ENCODE measurements at regions not wholly inside any gene's neighbourhood (a gene's known extent, or its start where the extent isn't known, plus 50 kb on each side); places are given as distances from the start of the nearest gene placed in this dataset.

DNA sequence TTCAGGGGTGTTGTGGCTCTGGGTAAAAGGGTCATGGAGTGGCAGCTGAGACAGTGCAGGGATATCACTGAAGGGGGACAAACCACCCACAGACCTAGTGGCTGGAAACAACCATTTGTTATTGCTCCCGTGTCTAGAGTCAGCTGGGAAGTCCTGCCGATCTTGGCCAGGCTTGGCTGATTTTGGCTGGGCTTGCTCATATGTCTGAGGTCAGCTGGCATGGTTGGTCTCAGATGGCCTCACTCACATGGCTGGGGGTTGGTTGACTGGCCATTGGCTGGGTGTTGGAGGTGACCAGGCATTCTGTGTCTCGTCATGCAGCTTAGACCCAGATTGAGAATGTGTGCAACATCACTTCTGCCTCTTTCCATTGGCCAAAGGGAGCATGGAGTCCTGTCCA, 203.8 kb upstream of the POU3F1 start:
- no peak for DNase-seq (ENCODE audit: low spot score)

DNA sequence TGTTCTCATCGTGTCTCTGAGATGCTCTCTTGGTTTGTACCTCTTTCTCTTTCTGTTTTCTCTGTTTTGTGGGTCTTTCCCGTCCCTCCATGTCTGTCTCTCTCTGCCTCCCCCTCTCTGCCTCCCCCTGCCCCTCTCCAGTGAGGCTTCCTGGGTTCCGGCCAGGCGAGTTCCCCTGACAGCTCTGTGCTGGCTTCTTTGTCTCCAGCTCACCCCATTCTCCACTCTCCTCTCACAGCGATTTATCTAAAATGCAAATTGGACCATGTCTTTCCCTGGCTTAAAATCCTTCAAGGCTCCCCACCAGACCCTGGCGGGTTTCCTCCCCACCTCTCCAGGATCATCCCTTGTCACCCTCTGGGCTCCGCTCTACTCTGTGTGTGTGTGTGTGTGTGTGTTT, 202.4 kb upstream of the POU3F1 start:
- no peak for DNase-seq (ENCODE audit: low spot score)

DNA sequence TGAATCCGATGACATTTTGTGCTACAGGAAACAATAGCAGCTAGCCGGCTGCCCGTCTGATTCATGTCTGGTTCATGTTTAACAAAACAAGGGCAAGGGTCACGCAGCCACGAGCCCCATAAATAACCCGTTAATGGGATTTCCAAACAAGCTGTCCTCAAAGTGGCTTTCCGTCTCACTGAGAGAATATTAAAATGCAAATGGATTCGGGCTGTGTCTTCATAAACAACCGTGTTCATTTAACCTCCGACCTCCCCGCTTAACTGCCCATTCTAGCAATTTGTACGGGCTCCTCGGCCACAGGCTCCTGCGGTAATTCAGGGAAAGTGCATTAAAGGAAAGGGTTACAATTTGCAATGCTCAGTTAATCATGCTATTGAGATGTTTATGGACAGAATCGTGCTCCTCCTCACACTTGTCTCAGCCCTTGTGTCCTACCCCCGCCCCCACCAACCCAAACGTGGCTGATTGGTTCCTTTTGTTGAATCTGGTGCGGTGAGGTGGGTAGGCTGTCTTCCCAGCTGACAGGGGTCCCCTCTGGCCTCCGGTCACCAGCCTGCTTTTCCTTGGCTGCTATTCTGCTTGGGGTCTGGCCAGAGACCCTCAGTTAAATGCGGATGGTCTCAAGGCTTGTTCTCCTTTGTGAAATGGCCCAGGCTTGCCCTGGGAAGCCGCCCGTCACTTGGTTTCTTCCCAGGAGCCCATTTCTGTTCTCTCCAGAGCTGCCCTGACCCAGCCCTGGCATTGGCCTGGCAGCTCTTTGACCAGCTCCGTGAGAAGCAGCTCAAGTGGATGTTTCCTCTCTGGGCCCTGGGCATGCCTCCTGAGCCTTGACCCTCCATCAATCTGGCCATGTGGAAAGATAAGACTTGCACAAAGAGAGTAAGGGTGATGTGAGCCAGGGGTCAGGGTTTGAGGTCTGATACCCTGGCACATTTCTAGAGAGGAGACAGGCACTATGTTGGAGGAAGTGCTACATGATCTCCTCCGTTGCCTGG, 200.7 kb upstream of the POU3F1 start:
- peak; percentile 65 for DNase-seq (ENCODE audit: low spot score)

DNA sequence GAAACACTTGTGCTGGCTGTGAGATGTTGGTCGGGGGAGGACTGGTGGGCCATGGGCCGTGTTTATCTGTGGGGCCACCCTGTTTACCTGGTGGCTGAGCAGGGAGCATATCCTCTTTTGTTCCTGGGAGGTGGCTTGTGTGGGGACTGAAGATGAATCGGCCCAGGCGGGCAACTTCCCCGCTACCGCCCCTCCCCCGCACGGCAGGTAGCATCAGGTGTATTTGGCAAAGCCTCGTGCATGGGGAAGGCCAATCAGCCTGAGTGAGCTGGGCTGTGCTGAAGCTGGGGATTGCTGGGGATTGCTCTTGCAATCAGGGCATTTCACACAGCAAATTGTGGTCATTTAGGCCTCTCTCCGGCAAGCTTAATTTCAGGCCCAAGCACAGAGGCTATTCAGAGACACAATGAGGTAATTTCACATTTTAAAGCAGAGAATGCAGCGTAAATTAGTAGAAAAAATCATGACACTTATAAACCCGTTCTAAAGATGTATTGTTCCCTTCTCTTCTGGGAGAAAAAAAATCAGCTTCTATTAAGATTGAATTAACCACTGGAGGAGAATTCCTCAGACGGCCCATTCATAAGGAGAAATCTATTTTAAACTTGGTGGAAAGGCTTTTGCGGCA, 197.7 kb upstream of the POU3F1 start:
- DNase-seq (ENCODE audit: low spot score) = no peak

DNA sequence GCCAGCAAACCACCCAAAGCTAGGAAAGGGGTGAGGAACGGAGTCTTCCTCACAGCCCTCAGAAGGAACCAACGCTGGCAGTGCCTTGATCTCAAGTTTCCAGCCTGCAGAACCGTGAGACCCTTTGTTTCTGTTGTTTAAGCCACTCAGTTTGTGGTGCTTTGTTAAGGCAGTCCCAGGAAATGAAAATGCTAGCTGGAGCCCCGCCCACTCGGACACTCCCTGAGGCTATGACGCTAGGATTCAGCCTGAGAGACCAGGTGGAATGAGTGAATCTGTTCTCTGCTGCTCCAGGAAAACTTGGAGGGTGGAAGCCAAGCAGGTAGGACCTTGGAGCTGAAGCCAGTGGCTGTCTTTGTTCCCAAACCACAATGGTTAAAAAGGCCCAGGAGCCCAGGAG, 196.5 kb upstream of the POU3F1 start:
- no peak for DNase-seq (ENCODE audit: low spot score)

DNA sequence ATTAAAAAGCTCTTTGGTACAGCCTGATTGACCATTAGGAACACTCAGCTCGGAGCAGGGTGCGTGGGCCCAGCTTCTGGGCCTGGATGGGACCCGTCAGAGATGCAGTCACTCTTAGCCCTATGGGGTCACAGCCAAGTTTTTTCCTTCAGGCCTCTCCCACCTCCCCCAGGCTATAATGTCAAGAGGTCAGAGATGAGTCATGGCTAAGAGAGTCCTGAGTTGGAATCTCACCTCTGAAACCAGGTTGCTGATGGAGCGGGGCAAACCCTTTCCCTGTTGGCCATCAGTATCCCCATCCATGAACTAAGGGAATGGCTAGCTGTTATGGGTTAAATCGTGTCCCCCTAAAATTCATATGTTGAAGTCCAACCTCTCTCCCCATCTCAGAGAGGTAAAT, 195.9 kb upstream of the POU3F1 start:
- no peak for DNase-seq (ENCODE audit: low spot score)

DNA sequence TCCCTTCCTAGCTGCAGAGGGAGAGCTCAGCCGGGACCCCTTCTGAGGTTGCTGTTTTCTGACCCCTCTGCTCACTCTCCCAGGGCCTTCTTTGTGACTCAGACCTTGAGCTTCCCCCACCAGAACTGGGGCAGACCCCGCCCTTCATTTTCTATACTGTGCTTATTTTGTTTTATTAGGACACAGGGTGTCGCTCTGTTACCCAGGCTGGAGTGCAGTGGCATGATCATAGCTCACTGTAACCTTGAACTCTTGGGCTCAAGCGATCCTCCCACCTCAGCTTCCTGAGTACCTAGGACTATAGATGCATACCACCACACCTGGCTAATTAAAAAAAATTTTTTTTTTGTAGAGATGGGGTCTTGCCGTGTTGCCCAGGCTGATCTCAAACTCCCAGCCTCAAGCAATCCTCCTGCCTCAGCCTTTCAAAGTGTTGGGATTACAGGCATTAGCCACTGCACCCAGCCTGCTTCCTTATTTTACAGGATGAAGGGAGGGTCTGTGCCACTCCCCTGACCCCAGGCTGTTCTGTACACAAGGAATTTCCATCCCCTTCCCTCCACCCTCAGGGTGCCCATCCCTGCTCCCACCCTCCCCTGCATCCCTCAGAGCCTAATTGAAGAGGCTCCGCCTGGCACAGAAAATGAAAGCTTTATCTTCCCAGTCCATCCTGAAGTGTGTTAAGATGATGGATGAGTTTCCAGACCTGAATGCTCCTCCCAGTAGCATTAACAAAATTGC, 195.2 kb upstream of the POU3F1 start:
- no peak for DNase-seq (ENCODE audit: low spot score)

DNA sequence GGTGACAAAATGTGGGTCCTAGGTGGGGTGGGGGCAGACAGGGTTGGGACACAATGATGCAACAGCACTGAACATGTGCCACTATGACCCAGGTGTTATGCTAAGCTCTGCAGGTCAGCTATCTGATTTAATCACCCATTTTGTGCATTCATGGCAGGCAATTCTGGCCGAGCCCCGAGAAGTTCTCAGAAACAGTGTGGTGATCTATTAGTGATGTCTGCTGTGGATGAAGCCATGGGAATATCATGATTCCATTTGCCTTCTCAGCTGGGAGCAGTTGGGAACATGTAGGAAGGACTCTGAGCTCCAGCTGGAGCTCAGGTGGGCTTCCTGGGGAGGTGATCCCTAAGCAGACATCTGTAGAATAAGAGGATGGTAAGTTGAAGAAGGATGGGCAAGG, 194.0 kb upstream of the POU3F1 start:
- no peak for DNase-seq (ENCODE audit: low spot score)

DNA sequence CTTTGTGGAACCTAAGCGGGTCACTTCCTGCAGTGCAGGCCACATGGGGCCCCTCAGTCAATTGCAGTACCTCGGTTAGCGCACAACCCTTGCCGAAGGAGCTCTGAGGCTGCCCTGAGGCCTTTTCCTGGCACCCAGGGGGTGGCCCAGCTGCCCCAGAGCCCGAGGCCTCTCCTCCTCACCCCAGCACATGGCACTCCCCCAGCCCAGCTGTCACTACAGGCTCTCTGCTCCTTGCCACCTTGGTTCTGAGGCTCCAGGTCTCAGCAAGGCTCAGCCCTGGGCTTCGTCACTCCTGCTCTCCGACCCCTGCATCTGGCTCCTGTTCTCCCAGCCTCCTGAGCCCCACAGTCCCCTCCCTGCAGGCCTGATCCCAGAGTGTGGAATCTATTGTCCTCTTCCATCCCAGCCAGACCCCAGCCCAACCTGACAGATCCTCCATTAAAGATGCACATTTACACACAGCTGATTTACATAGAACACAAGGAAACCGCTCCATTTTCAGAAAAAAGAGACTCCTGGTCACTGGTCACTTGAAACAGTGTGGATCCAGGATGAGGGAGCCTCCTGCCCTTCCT, 192.8 kb upstream of the POU3F1 start:
- no peak for DNase-seq (ENCODE audit: low spot score)

DNA sequence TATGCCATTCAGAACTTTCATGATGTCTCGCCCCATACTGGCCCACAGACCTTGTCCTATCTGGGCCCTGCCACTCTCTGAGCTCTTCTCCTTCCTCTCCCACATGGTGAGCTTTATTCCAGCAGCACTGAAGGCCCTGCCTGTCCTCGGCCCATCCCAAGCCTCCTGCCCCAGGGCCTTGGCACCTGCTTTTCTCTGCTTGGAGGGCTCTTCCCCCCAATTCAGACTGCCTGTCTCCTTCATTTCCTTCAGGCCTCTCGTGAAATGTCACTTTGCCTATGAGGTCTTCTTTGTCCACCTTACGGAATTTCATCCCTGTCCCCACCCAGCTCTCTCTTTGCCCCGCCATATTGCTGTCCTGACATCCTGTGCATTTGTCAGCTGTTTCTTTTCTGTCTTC, 191.7 kb upstream of the POU3F1 start:
- DNase-seq (ENCODE audit: low spot score) = no peak

DNA sequence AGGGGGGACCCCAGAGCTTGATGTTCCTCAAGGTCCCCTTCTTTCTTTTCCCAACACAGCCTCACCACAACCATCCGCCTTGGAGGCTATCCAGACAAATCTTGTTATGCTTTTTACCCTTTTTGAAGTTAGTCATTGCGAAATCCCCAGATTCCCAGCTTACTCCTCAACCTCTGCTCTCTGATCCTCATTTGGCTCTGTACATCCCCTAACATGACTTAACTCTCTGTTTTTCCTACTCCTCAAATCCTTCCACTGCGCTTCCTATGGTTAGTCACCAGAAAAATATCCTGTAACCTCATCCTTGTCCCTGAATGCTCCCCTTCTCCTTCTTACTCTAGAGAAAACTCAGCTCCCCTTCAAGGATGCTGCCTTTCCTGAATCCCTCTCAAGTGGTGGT, 189.1 kb upstream of the POU3F1 start:
- DNase-seq (ENCODE audit: low spot score) = no peak

DNA sequence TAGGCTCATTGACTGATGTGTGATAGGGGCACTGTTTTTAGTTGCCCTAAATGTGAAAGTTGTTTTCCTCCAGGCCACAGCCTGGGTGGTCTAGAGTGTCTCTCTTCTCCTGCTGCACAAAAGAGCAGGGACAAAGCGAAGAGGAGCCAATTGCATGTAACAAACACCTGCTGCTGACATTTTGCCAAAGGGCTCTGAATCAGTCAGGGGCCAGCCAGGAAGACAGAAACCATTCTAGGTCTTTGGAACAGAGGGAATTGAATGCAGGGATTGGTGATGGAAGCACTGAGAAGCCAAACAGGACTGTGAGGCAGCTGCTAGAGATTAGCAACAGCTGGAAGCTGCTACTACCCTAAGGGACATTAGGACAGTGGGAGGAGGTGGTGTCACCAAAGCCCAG, 185.3 kb upstream of the POU3F1 start:
- DNase-seq (ENCODE audit: low spot score) = no peak

DNA sequence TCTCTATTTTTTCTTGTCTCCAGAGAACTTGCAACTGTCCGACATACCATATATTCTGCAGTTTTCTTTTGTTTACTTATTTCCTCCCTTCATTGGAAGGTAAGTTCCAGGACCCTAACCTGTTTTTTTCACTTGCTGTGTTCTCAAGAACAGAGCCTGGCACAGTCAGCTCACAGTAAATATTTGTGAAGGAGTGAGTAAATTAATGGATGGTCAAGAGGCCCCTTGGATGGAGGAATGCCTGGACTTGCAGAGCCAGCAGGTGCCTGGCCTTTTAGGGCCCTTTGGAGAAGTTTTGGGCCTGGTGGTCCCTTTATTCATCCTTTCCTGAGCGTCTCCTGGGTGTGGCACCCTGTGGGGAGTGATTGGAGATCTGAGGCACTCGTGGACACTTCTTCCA, 182.1 kb upstream of the POU3F1 start:
- DNase-seq (ENCODE audit: low spot score) = no peak

DNA sequence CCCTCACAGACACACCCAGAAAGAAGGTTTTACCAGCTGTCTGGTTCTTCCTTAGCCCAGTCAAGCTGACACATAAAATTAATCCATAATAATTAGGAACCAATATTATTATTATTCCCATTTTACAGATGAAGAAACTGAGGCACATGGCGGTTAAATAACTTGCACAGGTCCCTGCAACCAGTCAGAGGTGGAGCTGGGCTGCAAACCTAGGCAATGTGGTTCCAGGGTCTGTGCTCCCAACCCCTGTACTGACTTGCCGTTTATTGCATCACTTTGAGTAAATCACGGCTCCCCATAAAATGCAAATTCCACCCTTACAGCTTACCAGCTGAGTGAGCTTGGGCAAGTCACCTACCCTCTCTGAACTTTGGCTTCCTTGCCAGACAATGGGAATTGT, 179.2 kb upstream of the POU3F1 start:
- no peak for DNase-seq (ENCODE audit: low spot score)

DNA sequence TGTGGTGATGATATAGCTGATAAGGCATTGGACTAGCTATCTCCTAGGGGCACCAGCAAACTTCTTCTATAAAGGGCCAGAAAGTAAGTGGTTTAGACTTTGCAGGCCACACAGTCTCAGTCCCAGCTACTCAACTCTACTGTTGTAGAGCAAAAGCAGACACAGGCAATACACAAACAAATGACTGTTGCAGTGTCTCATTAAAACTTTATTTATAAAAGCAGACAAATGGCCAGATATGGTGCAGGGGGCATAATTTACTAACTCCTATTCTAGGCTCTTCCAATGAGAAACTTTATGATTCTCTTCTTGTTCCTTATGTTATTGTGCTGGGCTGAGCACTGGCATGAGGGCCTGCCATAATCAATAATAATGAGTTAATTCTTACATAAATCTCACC, 176.8 kb upstream of the POU3F1 start:
- no peak for DNase-seq (ENCODE audit: low spot score)

DNA sequence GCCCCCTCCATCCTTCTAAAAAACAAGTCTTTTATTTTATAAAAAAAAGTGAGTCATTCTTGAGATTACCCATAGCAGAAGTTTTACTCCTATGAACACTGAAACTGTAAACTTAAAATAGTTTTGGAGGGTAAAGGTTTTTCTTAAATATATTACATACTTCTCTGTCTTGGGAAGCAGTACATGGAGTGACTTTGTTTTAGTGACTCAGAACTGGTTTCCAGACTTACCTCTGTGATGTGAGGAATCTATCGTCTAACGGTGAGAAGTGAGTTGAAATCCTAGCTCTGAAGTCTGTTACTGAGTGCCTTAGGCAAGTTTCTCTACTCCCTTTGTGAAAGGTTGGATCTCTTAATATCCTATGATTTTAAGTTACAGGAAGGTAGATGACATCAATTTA, 176.3 kb upstream of the POU3F1 start:
- no peak for DNase-seq (ENCODE audit: low spot score)

DNA sequence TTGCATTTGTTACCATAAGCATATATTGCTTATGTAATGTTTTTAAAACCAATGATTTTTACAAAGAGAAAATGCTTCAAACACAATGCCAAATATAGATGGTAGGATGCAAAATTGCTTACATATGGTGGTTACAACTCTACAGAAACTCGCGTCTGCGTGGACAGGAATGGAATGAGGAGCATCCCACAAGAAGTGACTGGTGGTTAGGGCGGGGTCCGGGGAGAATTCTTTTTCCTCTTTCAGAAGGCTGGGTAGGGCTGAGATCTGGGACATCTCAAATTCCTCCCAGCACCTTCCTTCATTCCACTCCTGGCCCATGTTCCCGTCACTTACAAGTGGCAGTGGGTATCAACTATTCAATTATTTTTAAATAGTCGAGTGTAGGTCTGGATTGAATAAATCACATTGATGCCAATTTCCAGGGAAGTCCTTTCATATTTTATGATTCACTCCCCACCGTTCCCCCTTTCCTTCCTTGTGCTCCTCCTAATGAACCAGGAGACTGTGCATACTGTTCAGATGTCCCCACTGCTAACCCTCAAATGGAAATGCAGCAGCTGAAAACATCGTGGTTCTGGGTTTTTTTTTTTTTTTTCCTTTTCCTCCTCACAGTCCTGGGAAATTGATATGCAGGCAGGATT, 174.5 kb upstream of the POU3F1 start:
- DNase-seq (ENCODE audit: low spot score) = no peak

DNA sequence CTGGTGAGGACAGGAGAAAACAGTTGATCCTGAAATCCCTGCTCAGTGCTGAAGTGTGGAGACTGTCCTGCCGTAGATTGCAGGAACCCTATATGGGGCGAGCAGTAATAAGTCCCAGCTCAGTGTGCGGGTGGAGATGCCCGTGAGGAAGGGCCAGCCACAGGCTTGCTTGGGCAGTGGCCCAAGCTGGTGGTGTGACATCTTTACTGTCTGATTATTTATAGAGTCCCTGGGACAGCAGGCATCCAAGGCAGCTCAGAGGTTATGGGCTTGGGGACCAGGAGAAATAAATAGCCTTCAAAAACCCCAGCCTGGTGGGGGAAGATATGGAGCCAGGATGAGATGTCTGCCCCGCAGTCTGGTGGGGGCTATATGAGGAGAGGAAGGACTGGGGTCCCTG, 170.7 kb upstream of the POU3F1 start:
- DNase-seq (ENCODE audit: low spot score) = no peak

DNA sequence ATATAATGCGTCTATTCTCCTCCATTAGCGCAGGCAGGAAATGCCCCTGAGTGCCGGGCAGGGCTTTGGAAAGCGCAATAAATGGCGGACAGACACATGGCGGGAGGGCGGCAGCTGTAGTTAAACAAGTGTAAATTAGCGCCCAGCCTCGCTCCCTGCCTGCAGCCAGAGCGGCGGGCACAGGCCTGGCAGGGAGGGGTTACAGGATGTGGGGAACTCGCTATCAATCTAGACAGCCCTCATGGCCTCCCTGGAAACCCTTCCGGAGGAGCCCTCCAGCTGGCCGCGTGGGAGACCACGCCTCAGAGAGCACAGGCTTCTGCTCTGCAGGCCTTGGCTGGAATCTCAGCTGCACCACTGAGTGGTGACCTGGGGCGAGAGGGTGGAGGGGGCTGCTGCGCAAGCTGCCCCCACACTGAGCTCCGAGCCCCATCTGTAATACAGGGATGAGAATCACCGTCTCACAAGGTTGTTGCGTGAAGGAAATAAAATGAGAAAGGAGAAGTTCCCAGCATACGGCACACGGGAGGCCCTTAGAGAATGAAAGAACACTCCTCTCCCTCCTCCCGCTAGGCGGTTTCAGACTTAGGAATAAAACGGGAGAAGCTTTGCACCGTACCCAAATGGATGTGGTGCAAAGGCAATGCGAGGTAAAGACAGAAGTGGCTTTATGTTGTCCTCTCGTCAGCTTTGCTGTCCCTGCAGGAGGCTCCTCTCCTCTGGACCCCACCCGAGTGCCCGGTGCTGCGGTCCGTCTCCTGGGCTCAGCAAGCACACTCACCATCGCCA, 167.2 kb upstream of the POU3F1 start:
- DNase-seq (ENCODE audit: low spot score) = peak; percentile 8

DNA sequence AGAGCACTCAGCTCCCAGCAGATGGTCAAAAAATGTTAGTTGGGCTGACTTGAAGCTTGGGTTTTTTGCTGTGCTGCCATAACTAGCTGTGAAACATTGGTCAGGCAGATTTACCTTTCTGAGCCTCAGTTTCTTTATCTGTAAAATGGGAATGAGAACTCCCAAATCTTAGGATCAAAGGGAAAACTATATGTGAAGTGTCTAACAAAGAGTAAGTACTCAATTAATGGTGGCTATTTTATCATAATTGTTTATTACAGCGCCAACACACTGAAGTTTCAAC, 164.2 kb upstream of the POU3F1 start:
- no peak for DNase-seq (ENCODE audit: low spot score)

All from kidney capillary endothelial cell (primary cell).